ENCODE measurements at regions not wholly inside any gene's neighbourhood (a gene's known extent, or its start where the extent isn't known, plus 50 kb on each side); places are given as distances from the start of the nearest gene placed in this dataset.

DNA sequence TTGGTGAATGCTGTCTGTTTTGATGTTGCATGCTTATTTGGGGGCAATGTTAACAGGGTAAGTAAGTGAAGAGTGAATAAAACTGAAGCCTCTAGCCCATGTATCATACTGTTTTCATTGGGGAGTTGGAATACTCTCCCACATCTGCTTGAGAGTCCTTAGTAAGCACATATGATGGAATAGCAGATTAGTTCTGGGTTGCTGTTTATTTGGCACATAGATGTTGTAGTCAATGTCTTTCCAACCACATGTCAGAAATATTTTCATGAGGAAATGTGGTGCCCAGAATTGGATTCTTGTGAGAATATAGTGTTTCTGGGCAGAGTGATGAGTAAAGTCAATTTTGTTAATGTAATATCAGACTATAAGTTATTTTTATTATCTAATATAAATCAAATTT lies 611.7 kb upstream of the FTMT start (continued):
- TF ChIP-seq, protein P1, sequence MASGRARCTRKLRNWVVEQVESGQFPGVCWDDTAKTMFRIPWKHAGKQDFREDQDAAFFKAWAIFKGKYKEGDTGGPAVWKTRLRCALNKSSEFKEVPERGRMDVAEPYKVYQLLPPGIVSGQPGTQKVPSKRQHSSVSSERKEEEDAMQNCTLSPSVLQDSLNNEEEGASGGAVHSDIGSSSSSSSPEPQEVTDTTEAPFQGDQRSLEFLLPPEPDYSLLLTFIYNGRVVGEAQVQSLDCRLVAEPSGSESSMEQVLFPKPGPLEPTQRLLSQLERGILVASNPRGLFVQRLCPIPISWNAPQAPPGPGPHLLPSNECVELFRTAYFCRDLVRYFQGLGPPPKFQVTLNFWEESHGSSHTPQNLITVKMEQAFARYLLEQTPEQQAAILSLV (tag; IDR thresholded peaks at IDR 0.05) = no peak
- TF ChIP-seq LEF1 (IDR thresholded peaks at IDR 0.05) (no peak), NFIC (IDR thresholded peaks at IDR 0.05) (no peak)

- no peak overlapping the region for H2AFZ ChIP-seq (ENCODE audit: low read depth, low read length)
- FAIRE-seq = no peak
Measured at GRCh38 chr5:121246971-121247370, 604.7 kb upstream of the FTMT start.

More at GRCh38 chr5:121246971-121247370, 604.7 kb upstream of the FTMT start:
- no TSS peak for BruUV-seq (replicated peaks)
- no peaks in the 10 kb centered on the region for H3K27me3 ChIP-seq (ENCODE audit: control insufficient read depth in 2 of 2, insufficient read depth in 2 of 2, low read length in 2 of 2)
- intact Hi-C loops (cut with micrococcal nuclease) = no loop called here
- DNase-seq (ENCODE audit: extremely low read depth in 1 of 4, low spot score in 3 of 4) = no peak
- no peaks in the 10 kb centered on the region for H3K36me3 ChIP-seq (ENCODE audit: control insufficient read depth, insufficient read depth, low read length)
- H4K20me1 ChIP-seq (replicated peaks; ENCODE audit: control insufficient read depth, insufficient read depth, low read length) = no peaks in the 10 kb centered on the region
- H3K9me3 ChIP-seq (replicated peaks; ENCODE audit: control insufficient read depth, insufficient read depth, low read depth, low read length) = no peaks in the 10 kb centered on the region
- no peak overlapping the region for H3K4me3 ChIP-seq
- ChIA-PET POLR2A (no interaction called here), CTCF (ENCODE audit: low intra/inter-chr PET ratio) (no interaction called here)
- TF ChIP-seq, protein P2, sequence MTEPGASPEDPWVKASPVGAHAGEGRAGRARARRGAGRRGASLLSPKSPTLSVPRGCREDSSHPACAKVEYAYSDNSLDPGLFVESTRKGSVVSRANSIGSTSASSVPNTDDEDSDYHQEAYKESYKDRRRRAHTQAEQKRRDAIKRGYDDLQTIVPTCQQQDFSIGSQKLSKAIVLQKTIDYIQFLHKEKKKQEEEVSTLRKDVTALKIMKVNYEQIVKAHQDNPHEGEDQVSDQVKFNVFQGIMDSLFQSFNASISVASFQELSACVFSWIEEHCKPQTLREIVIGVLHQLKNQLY (CRISPR knock-in tag; conservative IDR thresholded peaks at IDR 0.05) = no peak
- TF ChIP-seq MBD1 (CRISPR knock-in tag; IDR thresholded peaks at IDR 0.05) (no peak), E4F1 (CRISPR knock-in tag; IDR thresholded peaks at IDR 0.05; ENCODE audit: borderline replicate concordance) (no peak), SMARCC2 (IDR thresholded peaks at IDR 0.05; ENCODE audit: low read depth) (no peak), GTF2A2 (tag; IDR thresholded peaks at IDR 0.05) (no peak), ZNF253 (CRISPR knock-in tag; conservative IDR thresholded peaks at IDR 0.05) (no peak)
- no peaks in the 10 kb centered on the region for H3K9me1 ChIP-seq (ENCODE audit: control insufficient read depth, insufficient read depth, low read length)
- no peaks in the 10 kb centered on the region for H3K79me2 ChIP-seq (ENCODE audit: control insufficient read depth, insufficient read depth, low read length)
- in situ Hi-C loops (cut with MboI) = no loop called here
- H3K9ac ChIP-seq (ENCODE audit: insufficient read depth in 1 of 2, low read depth in 2 of 2, low read length in 2 of 2) = no peak overlapping the region
- WGBS (ENCODE audit: insufficient coverage, low coverage, missing lambda C conversion rate) = 0% methylated on average over 3 of the region's 3 CpGs
- H3K4me2 ChIP-seq (ENCODE audit: insufficient read depth, low read length) = no peak overlapping the region
- ATAC-seq = no peak
- no peaks in the 10 kb centered on the region for H3K4me1 ChIP-seq (replicated peaks in 1 of 2; ENCODE audit: control insufficient read depth in 2 of 2, insufficient read depth in 2 of 2, low read length in 2 of 2)
- no peak overlapping the region for H3K27ac ChIP-seq (ENCODE audit: extremely low read depth, low read depth, low read length)

Data from K562 (cell line).